Osteocyte (in vitro differentiated cells): ENCODE measurements at regions not wholly inside any gene's neighbourhood (a gene's known extent, or its start where the extent isn't known, plus 50 kb on each side); places are given as distances from the start of the nearest gene placed in this dataset.

Experiments used
- DNase-seq: peaks from one replicate; pipeline ENCODE4 v3.0.0; 2021; ENCODE audit warnings: mixed read lengths; ENCODE audit not compliant: unreplicated experiment; ENCODE audit errors: extremely low spot score
- H3K27ac Mint-ChIP-seq: one replicate; pipeline ENCODE4 v1.8.0; 2021; ENCODE audit warnings: mild to moderate bottlenecking, mixed read lengths; ENCODE audit not compliant: unreplicated experiment
- H3K27me3 Mint-ChIP-seq: one replicate; pipeline ENCODE4 v1.8.0; 2021; ENCODE audit warnings: mixed read lengths; ENCODE audit not compliant: unreplicated experiment
- H3K36me3 Mint-ChIP-seq: one replicate; pipeline ENCODE4 v1.8.0; 2021; ENCODE audit warnings: mixed read lengths; ENCODE audit not compliant: unreplicated experiment
- H3K4me1 Mint-ChIP-seq: one replicate; pipeline ENCODE4 v1.8.0; 2021; ENCODE audit warnings: mixed read lengths; ENCODE audit not compliant: unreplicated experiment
- H3K4me3 Mint-ChIP-seq: one replicate; pipeline ENCODE4 v1.8.0; 2021; ENCODE audit warnings: mild to moderate bottlenecking, moderate library complexity, mixed read lengths; ENCODE audit not compliant: unreplicated experiment
- H3K9me3 Mint-ChIP-seq: one replicate; pipeline ENCODE4 v1.8.0; 2021; ENCODE audit warnings: mixed read lengths; ENCODE audit not compliant: unreplicated experiment
- TF ChIP-seq, protein P1 (sequence below): fragments of 200-600 bp; sonication (generic); IDR thresholded peaks from 2 replicates; pipeline ENCODE4 v1.5.0; 2021; ENCODE audit warnings: antibody characterized with exemption, mild to moderate bottlenecking, moderate library complexity

DNA sequence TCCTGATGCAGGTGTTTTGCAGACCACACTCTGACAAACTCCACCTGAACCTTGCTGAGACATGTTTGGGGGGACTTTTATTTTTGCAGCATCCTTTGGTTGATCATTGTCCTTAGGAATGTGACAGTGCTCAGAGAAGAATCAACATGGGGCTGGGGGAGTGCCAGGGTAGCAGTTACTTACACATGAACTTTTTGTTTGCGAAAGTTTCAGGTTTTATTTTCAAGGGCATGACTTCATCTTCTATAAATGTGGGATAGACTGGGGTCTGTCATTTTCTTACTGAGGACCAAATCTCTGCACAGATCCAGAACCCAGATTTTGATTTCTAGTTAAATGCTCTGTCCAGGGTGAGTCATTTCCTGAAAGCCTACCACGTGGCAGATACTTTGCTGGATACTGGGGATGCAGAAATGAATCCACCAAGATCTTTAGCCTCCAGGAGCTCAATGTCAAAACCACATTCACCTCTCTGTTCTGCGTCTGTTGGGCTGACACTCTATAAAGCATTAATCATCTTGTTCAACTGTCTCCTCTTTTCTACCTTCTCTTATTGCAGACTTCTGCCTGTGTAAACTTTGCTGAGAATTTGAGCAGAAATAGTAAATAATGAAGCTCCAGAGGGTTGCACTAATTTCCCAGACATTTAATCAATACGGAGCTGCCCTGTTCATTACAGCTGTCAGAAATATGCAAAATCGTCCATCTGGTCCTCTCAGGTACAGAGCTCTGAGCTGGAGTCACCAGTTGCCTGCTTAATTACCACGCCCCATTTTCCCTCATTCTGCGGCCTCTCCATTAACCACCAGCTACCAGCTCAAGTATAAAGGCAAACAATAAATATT, 387.9 kb downstream of the MIAT start:
- no peaks in the 10 kb centered on the region for H3K36me3 Mint-ChIP-seq
- no peak for DNase-seq
- no peaks in the 10 kb centered on the region for H3K9me3 Mint-ChIP-seq
- TF ChIP-seq, protein P1, sequence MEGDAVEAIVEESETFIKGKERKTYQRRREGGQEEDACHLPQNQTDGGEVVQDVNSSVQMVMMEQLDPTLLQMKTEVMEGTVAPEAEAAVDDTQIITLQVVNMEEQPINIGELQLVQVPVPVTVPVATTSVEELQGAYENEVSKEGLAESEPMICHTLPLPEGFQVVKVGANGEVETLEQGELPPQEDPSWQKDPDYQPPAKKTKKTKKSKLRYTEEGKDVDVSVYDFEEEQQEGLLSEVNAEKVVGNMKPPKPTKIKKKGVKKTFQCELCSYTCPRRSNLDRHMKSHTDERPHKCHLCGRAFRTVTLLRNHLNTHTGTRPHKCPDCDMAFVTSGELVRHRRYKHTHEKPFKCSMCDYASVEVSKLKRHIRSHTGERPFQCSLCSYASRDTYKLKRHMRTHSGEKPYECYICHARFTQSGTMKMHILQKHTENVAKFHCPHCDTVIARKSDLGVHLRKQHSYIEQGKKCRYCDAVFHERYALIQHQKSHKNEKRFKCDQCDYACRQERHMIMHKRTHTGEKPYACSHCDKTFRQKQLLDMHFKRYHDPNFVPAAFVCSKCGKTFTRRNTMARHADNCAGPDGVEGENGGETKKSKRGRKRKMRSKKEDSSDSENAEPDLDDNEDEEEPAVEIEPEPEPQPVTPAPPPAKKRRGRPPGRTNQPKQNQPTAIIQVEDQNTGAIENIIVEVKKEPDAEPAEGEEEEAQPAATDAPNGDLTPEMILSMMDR = no peak
- no peak overlapping the region for H3K27ac Mint-ChIP-seq
- H3K27me3 Mint-ChIP-seq = no peaks in the 10 kb centered on the region
- peaks cover 19% of the 10 kb centered on the region for H3K4me1 Mint-ChIP-seq
- no peak overlapping the region for H3K4me3 Mint-ChIP-seq

DNA sequence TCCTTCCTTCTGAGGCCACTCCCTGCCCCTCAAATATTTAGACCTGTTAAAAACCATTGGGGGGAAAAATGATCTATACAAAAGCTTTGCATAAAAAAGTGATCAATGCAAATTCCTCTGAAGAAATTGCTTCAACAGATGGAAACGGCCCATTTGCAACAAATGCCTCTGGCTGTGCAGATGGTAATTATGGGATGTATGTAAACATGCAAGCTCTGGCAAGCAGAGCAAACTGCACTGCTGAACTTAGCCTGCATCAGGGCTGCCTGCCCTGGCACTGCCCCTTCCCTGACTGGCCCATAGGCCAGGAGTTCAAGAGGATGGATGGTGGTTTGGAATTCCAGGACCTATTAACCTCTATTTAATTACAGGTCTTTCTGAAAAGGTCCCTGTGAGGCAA, 388.7 kb downstream of the MIAT start:
- Mint-ChIP-seq H3K27ac (no peak overlapping the region), H3K4me1 (peaks cover 19% of the 10 kb centered on the region), H3K9me3 (no peaks in the 10 kb centered on the region), H3K4me3 (no peak overlapping the region), H3K36me3 (no peaks in the 10 kb centered on the region), H3K27me3 (no peaks in the 10 kb centered on the region)
- no peak for DNase-seq
- TF ChIP-seq, protein P1 = no peak

DNA sequence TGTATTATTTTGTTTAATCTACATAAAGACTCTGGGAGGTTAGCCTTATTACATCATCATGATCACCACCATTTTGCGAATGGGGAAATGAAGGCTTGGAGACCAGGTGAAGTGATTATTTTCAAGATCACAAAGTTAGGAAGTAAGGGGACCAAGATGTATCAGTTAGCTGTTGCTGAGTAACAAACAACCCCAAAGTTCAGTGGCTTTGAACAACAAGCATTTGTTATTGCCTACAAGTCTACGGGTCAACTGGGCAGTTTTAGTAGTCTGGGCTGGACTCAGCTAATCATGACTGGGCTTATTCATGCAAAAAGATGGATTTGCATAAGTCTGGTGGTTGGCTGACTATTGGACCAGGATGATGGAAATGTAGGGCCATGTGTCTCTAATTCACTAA, 389.2 kb downstream of the MIAT start:
- TF ChIP-seq, protein P1 = no peak

DNA sequence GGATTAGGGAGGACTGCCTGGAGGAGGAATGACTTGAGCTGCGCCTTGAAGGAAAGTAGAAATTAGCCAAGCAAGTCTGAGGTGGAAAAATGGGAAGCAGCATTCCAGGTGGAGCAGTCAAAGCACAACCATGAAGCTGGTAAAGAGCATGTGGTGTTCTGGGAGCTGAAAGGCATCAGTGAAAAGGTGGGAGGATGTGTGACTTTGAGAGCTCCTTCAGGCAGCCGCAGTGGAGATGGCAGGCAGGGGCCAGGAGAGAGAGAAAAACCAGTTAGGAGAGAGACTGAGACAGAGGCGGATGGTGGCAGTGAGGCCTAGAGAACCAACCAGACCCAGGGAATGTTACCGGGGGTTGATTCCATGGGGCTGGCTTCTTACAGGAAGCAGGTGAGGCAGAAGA, 393.4 kb downstream of the MIAT start:
- H3K27me3 Mint-ChIP-seq = no peaks in the 10 kb centered on the region

More for the DNA sequence above, 389.2 kb downstream of the MIAT start:
- no peaks in the 10 kb centered on the region for H3K27me3 Mint-ChIP-seq
- no peak overlapping the region for H3K4me3 Mint-ChIP-seq
- H3K27ac Mint-ChIP-seq = no peak overlapping the region
- H3K4me1 Mint-ChIP-seq = peaks cover 19% of the 10 kb centered on the region
- no peaks in the 10 kb centered on the region for H3K36me3 Mint-ChIP-seq
- H3K9me3 Mint-ChIP-seq = no peaks in the 10 kb centered on the region
- DNase-seq = no peak

DNA sequence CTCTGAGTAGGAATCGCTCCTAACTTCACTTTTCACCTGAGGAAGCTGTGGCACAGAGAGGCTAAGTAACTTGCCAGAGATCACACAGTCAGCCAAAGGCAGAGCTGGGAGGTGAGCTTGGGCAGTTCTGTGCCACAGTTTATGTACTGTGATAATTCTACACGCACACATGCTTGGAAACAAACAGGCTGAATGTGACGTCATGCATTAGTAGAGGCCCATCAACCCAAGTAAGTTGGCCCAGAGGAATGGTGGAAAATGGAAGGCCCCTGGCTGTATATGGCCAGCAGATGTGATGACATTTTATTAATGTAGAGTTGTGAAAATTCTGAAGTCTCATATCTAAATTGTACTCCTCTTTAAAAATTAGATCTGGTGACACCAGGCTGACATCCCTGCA, 394.0 kb downstream of the MIAT start:
- H3K27me3 Mint-ChIP-seq = no peaks in the 10 kb centered on the region
- no peaks in the 10 kb centered on the region for H3K9me3 Mint-ChIP-seq
- DNase-seq = no peak
- H3K4me3 Mint-ChIP-seq = no peak overlapping the region
- H3K36me3 Mint-ChIP-seq = no peaks in the 10 kb centered on the region
- no peak overlapping the region for H3K27ac Mint-ChIP-seq
- H3K4me1 Mint-ChIP-seq = peaks cover 2% of the 10 kb centered on the region
- TF ChIP-seq, protein P1 = no peak

More for the DNA sequence above, 393.4 kb downstream of the MIAT start:
- Mint-ChIP-seq H3K4me3 (no peak overlapping the region), H3K4me1 (peaks cover 8% of the 10 kb centered on the region), H3K27ac (no peak overlapping the region), H3K36me3 (no peaks in the 10 kb centered on the region), H3K9me3 (no peaks in the 10 kb centered on the region)
- TF ChIP-seq, protein P1 = no peak
- no peak for DNase-seq
